OCI-LY7 (cell line): ENCODE measurements at regions not wholly inside any gene's neighbourhood (a gene's known extent, or its start where the extent isn't known, plus 50 kb on each side); places are given as distances from the start of the nearest gene placed in this dataset.

ENCODE experiments used
- CTCF ChIP-seq: fragments of 200-600 bp; sonication (generic); conservative IDR thresholded peaks from 2 replicates; pipeline ENCODE4 v1.5.1; 2014; ENCODE audit warnings: mild to moderate bottlenecking, antibody characterized with exemption, low read length, moderate library complexity, mixed read lengths
- EZH2phosphoT487 ChIP-seq: fragments of 200-600 bp; sonication (generic); IDR thresholded peaks from 2 replicates; pipeline ENCODE4 v1.6.1; 2018; ENCODE audit warnings: low read depth, borderline replicate concordance, mild to moderate bottlenecking, mixed run types, antibody characterized with exemption, low read length, moderate library complexity, mixed read lengths

- TF ChIP-seq CTCF (no peak), EZH2phosphoT487 (no peak)
These were observed 391.8 kb downstream of the BMP4 start for GRCh38 chr14:53564870-53565269.
